Astrocyte of the cerebellum (primary cell): ENCODE measurements at regions not wholly inside any gene's neighbourhood (a gene's known extent, or its start where the extent isn't known, plus 50 kb on each side); places are given as distances from the start of the nearest gene placed in this dataset.

Source experiments
- DNase-seq: peaks from one replicate; pipeline ENCODE4 v3.0.0-alpha.2; 2011; ENCODE audit warnings: low read depth
- H3K4me3 ChIP-seq: 2 replicates; pipeline ENCODE4 v1.5.1; 2011; ENCODE audit warnings: mild to moderate bottlenecking, low read depth, low read length, moderate library complexity
- CTCF ChIP-seq: IDR thresholded peaks from 2 replicates; pipeline ENCODE4 v1.5.1; 2012; ENCODE audit warnings: low read length, low read depth, moderate library complexity, mild to moderate bottlenecking; ENCODE audit errors: missing control alignments
- in situ Hi-C: cut with HindIII; loops from 2 replicates; pipeline ENCODE4 v1.10.0; 2017; ENCODE audit warnings: low sequenced_read_pairs

- in situ Hi-C loops = no loop called here
- no peak for DNase-seq
- no peak overlapping the region for H3K4me3 ChIP-seq
- no peak for TF ChIP-seq CTCF
Observed at GRCh38 chr2:34373586-34374233, 774.6 kb upstream of the FAM98A start.

DNA sequence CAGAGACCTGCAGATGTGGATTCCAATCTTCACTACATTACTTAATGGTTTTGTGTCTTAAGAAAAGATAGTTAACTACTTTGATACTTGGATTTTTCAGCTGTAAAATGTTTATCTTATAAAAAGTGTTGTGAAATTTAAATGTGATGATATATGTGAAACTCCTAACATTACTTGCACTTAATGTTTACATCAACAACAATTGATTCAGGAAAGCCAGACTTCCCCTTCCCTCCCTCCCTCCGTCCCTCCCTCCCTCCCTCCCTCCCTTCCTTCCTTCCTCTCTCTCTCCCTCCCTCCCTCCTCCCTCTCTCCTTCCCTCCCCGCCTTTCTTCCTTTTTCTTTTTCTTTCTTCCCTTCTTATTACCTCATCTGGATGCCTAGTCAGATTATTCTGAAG is 773.9 kb upstream of the FAM98A start:
- DNase-seq = no peak
- in situ Hi-C loops = no loop called here
- no peak overlapping the region for H3K4me3 ChIP-seq
- TF ChIP-seq CTCF = no peak

DNA sequence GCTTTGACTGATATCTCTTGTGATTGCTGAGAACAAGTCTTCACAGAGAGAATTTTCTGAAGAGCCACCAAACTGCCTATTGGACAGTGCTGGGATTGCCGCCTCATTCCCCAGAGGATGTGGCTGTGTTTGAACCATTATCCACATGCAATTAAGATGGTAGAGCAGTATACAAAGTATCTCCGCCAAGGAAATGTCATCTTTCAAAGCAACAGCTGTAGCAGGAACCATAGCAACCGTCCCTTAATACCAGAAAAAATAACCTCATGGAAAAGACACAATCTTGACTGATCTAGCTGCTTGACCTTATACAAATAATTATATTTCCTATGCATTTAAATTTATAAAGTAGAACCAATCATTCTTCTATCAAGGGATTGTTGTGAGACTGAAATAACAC is 772.6 kb upstream of the FAM98A start:
- no peak for DNase-seq
- no peak overlapping the region for H3K4me3 ChIP-seq
- in situ Hi-C loops = no loop called here
- no peak for TF ChIP-seq CTCF

DNA sequence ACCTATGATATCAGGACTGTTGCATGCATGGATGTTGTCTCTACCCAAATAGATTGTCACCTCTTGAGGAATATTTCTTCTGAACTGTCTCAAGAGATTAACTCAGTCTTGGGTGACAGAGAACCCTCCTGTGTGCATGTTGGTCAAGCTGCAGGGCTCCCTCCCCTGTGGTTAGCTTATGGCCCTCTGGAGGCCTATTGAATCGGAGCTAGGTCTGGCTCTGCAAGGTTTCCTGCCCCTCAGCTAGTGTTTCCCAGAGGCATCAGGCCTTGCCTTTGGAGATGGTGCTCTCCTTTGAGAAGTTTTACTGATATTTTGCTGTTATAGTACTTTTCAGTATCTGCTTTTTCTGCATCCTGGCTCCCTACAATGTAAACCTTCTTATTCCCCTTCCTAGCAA is 769.2 kb upstream of the FAM98A start:
- TF ChIP-seq CTCF = no peak
- no peak overlapping the region for H3K4me3 ChIP-seq
- in situ Hi-C loops = no loop called here
- no peak for DNase-seq

DNA sequence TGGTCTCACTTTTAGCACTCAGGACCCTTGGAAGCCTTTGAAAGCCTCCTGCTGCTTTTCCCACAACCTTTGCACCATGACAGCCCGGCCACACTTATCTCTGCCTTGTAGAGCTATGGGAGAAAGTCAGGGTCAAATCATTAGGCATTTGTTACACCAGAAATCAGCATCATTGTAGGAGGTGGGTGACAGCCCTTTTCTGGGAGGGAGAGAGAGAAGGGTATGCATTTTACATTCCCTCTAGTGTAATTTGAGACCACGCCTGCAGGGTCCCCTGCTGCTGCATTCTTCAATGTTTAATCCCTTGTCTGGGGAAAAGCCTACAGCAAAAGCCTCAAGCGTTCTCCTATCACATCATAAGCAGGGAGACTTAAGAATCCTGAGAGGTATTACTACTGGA is 766.8 kb upstream of the FAM98A start:
- in situ Hi-C loops = no loop called here
- H3K4me3 ChIP-seq = no peak overlapping the region
- peak; percentile 12 for DNase-seq
- TF ChIP-seq CTCF = peak; percentile 17

DNA sequence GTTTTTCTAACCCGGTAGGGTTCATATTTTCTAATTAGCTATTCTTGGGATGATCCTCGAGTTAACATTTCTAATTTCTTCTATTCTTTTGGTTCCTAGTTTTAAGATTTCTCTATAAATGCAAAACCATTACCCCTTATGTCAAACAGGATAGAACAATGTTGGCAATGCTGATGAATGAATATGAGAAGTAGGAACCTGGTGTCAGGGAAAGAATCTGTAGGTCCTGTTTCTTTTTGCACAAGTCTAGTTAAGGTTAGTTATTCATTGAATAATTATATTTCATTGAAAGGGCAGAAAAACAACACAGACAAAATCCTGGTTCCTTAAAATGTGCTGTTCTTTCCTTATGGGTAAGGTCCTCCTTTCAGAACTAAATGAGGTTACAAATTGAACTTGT is 766.4 kb upstream of the FAM98A start:
- no peak overlapping the region for H3K4me3 ChIP-seq
- no peak for TF ChIP-seq CTCF
- in situ Hi-C loops = no loop called here
- no peak for DNase-seq

DNA sequence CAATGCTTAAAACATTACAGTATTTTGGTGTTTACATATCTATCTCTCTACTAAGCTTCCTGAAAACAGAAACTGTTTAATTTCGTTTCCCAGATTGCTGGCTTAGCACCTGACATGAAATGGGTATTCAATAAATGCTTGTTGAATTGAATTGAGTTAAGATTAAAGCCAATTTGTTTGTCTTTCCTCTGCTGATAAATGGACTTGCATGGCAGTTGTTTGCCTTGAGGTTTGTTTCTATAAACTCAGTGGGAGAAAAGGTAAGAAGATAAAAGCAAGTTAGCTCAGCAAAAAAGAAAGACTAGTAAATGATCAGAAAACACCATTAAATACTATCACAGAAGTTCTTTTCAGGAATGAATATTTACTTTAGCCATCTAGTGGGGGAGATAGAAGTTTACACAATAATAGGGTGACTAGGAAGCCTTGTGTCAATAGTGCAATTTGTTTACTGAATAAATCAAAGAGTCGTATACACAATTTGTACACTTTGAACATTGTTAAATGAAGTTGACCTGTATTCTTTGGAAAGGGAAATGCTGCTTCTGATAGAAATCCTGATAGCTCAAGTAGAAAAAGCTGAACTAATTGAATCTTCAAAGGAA is 754.5 kb upstream of the FAM98A start:
- in situ Hi-C loops = no loop called here
- no peak for TF ChIP-seq CTCF
- no peak for DNase-seq
- no peak overlapping the region for H3K4me3 ChIP-seq
